ENCODE measurements at regions not wholly inside any gene's neighbourhood (a gene's known extent, or its start where the extent isn't known, plus 50 kb on each side); places are given as distances from the start of the nearest gene placed in this dataset.
"Not testable (repeated sequence)": the region's sequence is repeated elsewhere in the genome, so short reads cannot be mapped to it uniquely, and the experiment has no call there.

DNA sequence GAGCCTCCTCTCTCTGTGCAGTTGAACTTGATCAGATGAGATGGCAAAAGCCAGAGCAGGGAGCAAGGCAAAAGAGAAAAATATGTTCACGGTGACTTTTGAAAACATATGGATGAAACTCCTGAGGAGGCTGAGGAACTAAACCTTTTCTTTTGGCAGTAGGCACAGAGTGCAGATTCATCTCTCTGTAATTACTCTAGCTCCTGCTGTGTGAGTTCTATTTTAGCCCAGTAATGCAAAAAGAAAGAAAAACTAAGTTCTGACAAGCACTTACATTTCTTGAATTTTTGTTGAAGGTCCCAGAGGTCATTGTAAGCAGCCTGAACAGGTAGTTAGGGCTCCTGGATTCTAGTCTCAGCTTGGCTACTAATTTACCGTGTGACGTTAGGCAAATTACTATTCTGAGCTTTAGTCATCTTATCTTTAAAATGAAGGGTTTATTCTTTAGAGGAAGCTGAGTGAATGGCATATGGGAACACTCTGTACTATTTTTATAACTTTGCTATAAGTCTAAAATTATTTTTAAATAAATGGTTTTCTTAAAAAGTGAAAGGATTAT lies 114.7 kb upstream of the NBPF26 start:
- H3K27me3 Mint-ChIP-seq; H3K4me1 Mint-ChIP-seq (ENCODE audit: low read depth in 2 of 2); H3K9me3 Mint-ChIP-seq; H3K27ac Mint-ChIP-seq; H3K4me3 Mint-ChIP-seq; ATAC-seq (replicated peaks); H3K36me3 Mint-ChIP-seq (ENCODE audit: insufficient read depth); DNase-seq: not testable (repeated sequence)

DNA sequence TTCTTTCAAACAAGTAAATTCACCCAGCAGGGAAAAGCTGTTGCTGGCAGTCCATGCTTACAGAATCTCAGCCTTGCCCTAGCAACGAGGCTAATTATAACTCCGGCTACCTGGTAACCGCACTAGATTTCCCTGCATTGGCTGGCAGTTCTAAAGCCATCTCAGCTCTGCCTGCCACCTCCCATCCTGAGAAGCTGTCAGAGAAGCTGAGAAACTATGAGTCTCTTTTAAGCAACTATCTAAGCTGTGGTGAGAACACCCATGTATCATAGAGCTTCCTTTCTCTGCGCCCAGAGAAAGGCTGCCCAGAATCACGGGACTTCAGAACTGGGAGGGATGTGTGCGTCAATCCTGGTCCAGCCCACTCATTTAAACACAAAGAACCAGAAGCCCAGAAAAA lies 113.9 kb upstream of the NBPF26 start:
- peak; percentile 51 for ATAC-seq (replicated peaks)
- H3K4me1 Mint-ChIP-seq (ENCODE audit: low read depth in 2 of 2); H3K9me3 Mint-ChIP-seq; H3K27me3 Mint-ChIP-seq; H3K36me3 Mint-ChIP-seq (ENCODE audit: insufficient read depth); H3K27ac Mint-ChIP-seq; DNase-seq; H3K4me3 Mint-ChIP-seq: not testable (repeated sequence)

DNA sequence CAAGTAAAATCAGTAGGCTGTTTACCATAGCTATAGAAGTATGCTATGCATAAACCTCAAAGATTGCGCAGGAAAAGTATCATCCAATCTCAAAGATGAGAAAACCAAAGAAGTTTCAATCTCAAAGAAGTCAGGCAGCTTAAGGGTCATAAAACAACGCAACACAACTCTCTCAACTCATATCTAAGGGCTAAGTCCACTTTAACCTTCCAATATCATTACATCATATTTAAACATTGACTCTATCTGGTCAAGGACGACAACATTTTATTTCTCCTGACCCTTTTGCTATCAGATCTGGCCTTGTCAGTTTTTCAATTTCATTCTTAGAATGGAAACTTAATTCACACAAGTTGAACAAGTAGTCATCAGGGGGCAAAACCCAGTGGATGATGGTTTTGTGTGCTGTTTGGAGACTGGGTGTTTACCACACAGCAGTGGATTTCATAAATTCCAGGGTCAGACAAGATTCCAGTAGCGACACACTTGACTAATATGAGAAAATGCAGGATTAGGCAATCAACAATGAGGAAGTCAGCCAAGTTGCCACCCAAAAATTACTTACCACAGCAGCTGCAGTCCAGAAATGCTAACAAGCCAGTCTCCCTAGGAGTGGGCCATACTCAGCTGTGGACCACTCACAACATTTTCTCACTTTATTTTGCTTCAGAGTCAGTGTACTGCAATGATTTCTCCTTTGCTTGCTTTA lies 108.7 kb upstream of the NBPF26 start:
- not testable (repeated sequence) for H3K4me3 Mint-ChIP-seq; H3K27me3 Mint-ChIP-seq; ATAC-seq (replicated peaks); H3K36me3 Mint-ChIP-seq (ENCODE audit: insufficient read depth); DNase-seq; H3K4me1 Mint-ChIP-seq (ENCODE audit: low read depth in 2 of 2); H3K9me3 Mint-ChIP-seq; H3K27ac Mint-ChIP-seq

DNA sequence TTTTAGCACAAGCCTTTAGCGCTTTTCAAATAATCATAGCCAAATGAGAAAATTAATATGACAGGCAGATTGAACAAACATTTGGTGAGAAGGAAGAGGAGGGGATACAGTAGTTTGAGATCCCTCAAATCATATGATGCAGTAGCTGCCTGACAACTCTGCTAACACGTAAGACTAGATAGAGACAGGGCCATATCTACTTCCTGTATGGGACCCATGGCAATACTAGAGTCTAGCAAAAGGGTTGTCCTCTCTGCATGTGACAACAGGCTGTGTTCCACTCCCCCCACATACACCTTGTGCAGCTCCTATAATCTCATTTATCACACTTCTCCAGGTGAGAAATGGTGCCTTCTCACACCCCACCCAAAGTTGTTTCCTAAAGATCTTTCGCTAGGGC lies 106.3 kb upstream of the NBPF26 start:
- not testable (repeated sequence) for ATAC-seq (replicated peaks); H3K4me1 Mint-ChIP-seq (ENCODE audit: low read depth in 2 of 2); H3K27me3 Mint-ChIP-seq; H3K4me3 Mint-ChIP-seq; H3K36me3 Mint-ChIP-seq (ENCODE audit: insufficient read depth); H3K27ac Mint-ChIP-seq; H3K9me3 Mint-ChIP-seq; DNase-seq

DNA sequence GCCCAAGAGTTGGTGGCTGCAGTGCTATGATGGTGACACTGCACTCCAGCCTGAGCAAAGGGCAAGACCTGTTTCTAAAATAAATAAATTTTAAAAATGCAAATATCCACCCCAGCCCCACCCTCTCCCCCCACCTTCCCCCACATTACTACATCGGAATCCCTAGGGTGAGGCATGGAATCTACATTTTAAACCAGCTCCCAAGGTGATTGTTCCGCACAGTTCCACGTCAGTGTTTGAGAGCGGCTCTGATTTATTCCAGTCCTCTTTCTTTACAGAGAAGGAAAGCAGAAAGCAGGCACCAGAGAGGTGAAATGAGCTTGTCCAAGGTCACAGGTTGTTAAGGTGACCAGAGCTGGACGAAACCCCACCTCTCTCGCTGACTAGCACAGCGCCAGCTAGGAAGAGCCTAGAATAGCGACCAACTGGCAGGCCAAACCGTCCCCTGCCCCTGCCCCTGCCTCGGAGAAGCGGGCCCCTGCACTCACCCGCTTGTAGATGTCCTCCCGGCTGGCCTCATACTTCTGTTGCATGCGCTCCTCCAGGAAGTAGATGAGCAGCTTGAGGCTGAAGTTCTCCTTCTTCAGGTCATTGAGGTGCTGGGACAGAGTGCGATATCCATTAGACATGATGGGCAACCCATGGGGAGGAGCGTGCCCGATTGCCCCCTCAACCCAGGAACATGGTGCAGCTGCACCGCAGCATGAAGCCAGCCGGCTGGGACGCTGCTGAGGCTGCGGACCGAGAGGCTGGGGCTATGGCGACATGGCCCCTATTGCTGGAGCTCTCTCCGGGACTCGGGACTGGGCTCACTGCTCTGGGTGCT lies 103.7 kb upstream of the NBPF26 start:
- not testable (repeated sequence) for H3K9me3 Mint-ChIP-seq; H3K4me3 Mint-ChIP-seq; H3K4me1 Mint-ChIP-seq (ENCODE audit: low read depth in 2 of 2); H3K27ac Mint-ChIP-seq; ATAC-seq (replicated peaks); H3K36me3 Mint-ChIP-seq (ENCODE audit: insufficient read depth); DNase-seq; H3K27me3 Mint-ChIP-seq

DNA sequence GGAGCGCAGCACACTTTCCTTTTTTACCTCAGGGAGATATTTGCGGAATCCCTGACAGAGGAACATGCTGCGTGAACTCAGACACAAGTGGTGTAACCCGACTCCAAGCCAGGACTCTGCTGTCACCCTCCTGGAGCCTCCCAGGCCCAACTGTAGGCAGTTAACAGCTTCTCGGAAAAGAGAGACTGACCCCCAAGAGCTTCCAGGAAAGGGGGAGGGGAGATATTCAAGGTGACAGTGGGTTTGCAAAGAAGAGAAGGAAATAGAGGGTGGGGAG lies 103.1 kb upstream of the NBPF26 start:
- H3K9me3 Mint-ChIP-seq; H3K36me3 Mint-ChIP-seq (ENCODE audit: insufficient read depth); H3K27me3 Mint-ChIP-seq; DNase-seq; H3K4me1 Mint-ChIP-seq (ENCODE audit: low read depth in 2 of 2); ATAC-seq (replicated peaks); H3K27ac Mint-ChIP-seq; H3K4me3 Mint-ChIP-seq: not testable (repeated sequence)

DNA sequence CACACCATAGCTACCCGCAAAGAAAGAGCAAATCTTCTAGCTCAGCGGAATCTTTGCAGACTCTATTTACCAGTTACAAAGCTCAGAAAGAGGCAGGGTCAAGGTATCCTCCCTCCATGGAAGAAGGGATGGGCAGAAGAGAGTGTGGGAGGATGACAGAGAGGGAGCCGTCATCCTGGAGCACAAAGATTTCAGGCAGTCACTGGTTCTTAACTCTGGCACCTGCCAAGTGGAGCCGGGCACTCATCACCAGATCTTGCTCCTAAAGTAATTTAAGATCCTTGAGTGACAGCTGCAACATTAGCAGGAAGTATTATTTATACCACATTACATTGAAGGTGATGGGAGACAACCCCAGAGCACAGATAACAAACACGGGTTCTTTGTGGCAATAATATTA lies 102.5 kb upstream of the NBPF26 start:
- not testable (repeated sequence) for H3K4me3 Mint-ChIP-seq; DNase-seq; H3K27ac Mint-ChIP-seq; H3K9me3 Mint-ChIP-seq; H3K27me3 Mint-ChIP-seq; H3K36me3 Mint-ChIP-seq (ENCODE audit: insufficient read depth); H3K4me1 Mint-ChIP-seq (ENCODE audit: low read depth in 2 of 2); ATAC-seq (replicated peaks)

DNA sequence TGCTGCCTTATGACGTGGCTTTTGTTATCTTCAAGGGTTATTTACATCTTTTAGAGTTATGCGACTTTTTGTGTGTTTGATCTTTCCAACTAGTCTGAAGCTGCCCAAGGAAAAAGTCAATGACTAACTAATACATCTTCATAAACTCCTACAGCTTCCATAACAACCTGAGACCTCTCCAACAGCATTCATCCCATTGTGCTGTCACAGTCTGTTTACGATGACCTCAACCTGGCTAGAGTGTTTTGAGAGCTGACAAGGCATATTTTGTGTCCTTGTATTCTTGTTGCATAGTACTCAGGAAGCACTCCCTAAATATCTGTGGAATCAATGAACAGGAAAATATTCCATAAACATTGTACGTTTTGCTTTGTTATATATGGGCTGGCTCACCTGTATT lies 100.2 kb upstream of the NBPF26 start:
- H3K4me3 Mint-ChIP-seq; ATAC-seq (replicated peaks); H3K4me1 Mint-ChIP-seq (ENCODE audit: low read depth in 2 of 2); H3K9me3 Mint-ChIP-seq; H3K27ac Mint-ChIP-seq; H3K27me3 Mint-ChIP-seq; H3K36me3 Mint-ChIP-seq (ENCODE audit: insufficient read depth); DNase-seq: not testable (repeated sequence)

DNA sequence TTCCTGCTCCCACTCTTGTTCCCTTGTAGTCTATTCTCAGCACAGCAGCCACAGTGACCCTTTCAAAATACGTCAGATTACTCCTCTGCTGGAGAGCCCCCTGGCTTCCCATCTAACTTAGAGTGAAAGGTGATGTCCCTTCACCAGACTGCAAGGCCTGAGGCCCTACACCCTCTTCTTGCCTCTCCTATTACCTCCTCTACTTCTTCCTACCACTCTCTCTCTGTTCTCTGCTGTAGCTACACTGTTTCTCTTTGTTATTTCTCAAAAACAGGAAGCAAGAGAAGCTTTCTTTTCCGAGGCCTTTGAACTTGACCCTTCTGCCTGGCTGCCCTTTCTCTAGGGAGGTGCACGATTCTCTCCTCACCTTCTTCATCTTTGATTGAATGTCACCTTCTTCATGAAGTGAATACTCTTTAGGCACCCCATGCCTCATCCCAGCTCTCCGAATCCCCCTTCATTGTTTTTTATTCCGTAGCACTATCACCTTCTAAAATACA lies 99.1 kb upstream of the NBPF26 start:
- not testable (repeated sequence) for ATAC-seq (replicated peaks); H3K27ac Mint-ChIP-seq; H3K4me1 Mint-ChIP-seq (ENCODE audit: low read depth in 2 of 2); H3K36me3 Mint-ChIP-seq (ENCODE audit: insufficient read depth); H3K9me3 Mint-ChIP-seq; H3K27me3 Mint-ChIP-seq; DNase-seq; H3K4me3 Mint-ChIP-seq

DNA sequence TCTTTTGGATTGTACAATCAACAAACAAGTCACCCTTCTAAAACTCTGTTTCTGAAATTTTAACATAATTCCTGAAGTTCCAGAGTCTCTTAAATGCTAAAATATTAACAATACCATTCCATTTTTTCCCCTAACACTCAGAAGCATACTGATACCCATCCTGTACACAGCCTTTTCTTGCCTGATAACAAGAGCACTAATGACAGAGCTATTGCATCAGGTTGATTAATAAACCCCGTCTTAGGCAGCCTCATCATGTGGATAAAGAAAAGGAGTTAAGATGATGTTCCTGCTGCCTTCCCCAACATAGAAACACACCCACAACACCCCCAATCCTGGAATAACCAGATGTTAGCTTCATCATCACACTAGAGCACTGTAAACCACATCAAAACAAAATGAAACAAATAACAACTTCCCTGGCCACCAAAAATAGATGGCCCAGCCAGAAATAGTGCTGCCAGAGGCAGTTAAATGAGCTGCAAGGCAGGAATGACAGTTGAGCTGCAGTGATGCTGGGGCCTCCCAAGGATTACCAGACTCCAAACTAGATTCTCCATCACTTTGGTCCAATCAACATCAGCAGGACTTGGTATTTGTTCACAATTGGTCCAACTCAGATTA lies 93.8 kb upstream of the NBPF26 start:
- H3K4me1 Mint-ChIP-seq (ENCODE audit: low read depth in 2 of 2); H3K36me3 Mint-ChIP-seq (ENCODE audit: insufficient read depth); H3K9me3 Mint-ChIP-seq: not testable (repeated sequence)

DNA sequence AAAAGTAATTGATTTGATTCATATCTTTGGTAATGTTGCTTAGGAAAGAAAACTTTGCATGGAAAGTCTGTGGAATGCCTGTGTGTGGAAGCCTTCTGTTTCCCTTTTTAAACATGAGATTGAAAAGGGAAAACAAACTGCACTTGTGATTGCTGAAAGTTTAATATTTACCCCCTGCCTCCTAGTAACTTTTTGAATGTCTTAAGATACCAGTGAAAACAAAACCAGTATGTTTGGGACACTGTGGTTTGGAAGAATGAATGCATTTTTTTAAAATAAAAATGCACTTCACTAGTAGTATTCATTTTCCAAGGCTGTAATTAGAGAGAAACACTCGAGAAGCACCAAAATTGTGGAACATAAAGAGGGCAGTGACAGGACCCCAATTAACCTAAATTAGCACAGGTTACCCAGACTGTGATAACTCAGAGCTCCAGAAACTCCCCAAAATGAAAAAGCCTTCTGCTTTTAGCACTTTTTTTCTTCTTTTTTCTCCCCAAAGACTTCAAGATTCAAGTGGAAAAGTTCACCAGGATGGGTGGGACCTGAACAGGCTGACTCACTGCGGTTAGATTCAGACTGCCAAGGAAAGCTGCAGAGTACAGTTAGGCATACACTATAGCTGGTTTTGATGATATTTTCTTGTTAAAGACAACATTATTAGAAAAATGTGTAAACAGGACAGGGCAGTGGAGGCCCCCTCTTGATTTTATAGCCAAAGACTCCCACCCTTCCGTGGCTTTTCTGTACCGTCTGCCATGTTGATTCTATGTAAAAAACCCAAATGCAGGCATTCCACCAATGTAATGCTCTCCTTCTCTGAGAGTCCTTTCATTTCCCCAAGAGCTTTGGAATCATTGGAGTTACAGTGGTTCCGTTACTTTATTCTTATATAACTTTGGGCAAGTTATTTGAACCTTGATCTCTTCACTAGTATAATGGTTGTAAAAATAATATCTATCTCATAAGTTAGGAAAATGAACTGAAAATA lies 88.6 kb upstream of the NBPF26 start:
- not testable (repeated sequence) for H3K36me3 Mint-ChIP-seq (ENCODE audit: insufficient read depth); ATAC-seq (replicated peaks); H3K27me3 Mint-ChIP-seq; H3K4me3 Mint-ChIP-seq; DNase-seq; H3K27ac Mint-ChIP-seq; H3K4me1 Mint-ChIP-seq (ENCODE audit: low read depth in 2 of 2); H3K9me3 Mint-ChIP-seq

More for the DNA sequence above, 93.8 kb upstream of the NBPF26 start:
- not testable (repeated sequence) for DNase-seq; ATAC-seq (replicated peaks); H3K4me3 Mint-ChIP-seq; H3K27me3 Mint-ChIP-seq; H3K27ac Mint-ChIP-seq

DNA sequence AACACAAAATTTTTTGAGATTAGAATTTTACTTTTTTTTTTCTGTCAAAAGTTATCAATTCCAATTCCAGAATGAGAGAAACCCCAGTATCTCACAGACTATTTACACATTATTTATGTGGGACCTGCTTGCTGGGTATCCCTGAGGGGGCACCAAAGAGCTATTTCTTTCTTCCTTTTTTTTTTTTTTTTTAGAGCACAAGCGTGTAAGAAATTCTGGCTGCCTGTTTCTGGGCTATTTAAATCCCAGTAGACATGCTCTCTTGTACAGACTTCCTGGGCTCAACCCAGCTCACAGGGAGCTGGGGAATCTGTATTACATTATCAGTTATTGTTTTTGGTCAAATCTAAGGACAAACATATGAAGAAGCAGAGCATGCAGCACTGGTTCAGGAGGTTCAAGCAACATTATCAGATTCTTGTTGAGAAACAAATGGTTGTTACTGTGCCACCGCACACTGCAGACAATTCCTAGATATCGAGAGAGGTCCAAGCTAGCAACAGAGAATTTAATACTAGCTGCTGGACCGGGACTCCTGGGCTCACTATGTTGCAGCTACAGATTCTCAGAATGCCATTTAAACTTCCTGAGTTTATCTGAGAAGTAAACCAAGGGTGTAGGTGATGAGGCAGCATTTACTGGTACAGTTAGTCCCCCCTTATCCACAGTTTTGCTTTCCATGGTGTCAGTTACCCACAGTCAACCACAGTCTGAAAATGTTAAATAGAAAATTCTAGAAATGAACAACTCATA lies 83.3 kb upstream of the NBPF26 start:
- not testable (repeated sequence) for H3K9me3 Mint-ChIP-seq, H3K27me3 Mint-ChIP-seq

More for the DNA sequence above, 83.3 kb upstream of the NBPF26 start:
- not testable (repeated sequence) for H3K27ac Mint-ChIP-seq; H3K36me3 Mint-ChIP-seq (ENCODE audit: insufficient read depth); H3K4me1 Mint-ChIP-seq (ENCODE audit: low read depth in 2 of 2); H3K4me3 Mint-ChIP-seq; ATAC-seq (replicated peaks); DNase-seq
